ENCODE measurements at regions not wholly inside any gene's neighbourhood (a gene's known extent, or its start where the extent isn't known, plus 50 kb on each side); places are given as distances from the start of the nearest gene placed in this dataset.

DNA sequence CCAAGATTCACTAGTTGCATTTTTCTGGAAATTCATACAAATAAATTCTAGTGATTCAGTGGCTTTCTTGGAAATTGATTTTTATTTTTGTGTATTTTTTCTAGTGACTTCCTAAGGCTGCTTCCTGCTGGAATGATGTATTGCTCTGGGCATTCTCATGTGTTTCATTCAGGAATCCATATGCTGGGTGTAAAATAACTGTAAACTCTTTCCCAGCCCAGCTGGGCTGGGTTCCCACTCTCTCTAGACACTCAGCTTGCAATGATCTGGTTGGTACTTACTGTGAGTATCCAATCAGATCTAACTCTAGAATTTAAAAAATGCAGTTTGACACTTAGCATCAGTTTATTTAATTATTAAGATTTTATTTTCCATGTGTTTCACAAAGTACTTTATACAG, 882.2 kb downstream of the STIM2 start:
- no peak for DNase-seq
- H3K36me3 ChIP-seq = no peaks in the 10 kb centered on the region
- H3K4me3 ChIP-seq = no peak overlapping the region
- no peaks in the 10 kb centered on the region for H3K27me3 ChIP-seq
- TF ChIP-seq, protein P1, sequence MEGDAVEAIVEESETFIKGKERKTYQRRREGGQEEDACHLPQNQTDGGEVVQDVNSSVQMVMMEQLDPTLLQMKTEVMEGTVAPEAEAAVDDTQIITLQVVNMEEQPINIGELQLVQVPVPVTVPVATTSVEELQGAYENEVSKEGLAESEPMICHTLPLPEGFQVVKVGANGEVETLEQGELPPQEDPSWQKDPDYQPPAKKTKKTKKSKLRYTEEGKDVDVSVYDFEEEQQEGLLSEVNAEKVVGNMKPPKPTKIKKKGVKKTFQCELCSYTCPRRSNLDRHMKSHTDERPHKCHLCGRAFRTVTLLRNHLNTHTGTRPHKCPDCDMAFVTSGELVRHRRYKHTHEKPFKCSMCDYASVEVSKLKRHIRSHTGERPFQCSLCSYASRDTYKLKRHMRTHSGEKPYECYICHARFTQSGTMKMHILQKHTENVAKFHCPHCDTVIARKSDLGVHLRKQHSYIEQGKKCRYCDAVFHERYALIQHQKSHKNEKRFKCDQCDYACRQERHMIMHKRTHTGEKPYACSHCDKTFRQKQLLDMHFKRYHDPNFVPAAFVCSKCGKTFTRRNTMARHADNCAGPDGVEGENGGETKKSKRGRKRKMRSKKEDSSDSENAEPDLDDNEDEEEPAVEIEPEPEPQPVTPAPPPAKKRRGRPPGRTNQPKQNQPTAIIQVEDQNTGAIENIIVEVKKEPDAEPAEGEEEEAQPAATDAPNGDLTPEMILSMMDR (IDR thresholded peaks at IDR 0.05) = no peak
- TF ChIP-seq POLR2A (IDR thresholded peaks at IDR 0.05) = no peak
- no peak overlapping the region for H3K27ac ChIP-seq
- H3K4me1 ChIP-seq = no peaks in the 10 kb centered on the region
- H3K9me3 ChIP-seq = no peaks in the 10 kb centered on the region

DNA sequence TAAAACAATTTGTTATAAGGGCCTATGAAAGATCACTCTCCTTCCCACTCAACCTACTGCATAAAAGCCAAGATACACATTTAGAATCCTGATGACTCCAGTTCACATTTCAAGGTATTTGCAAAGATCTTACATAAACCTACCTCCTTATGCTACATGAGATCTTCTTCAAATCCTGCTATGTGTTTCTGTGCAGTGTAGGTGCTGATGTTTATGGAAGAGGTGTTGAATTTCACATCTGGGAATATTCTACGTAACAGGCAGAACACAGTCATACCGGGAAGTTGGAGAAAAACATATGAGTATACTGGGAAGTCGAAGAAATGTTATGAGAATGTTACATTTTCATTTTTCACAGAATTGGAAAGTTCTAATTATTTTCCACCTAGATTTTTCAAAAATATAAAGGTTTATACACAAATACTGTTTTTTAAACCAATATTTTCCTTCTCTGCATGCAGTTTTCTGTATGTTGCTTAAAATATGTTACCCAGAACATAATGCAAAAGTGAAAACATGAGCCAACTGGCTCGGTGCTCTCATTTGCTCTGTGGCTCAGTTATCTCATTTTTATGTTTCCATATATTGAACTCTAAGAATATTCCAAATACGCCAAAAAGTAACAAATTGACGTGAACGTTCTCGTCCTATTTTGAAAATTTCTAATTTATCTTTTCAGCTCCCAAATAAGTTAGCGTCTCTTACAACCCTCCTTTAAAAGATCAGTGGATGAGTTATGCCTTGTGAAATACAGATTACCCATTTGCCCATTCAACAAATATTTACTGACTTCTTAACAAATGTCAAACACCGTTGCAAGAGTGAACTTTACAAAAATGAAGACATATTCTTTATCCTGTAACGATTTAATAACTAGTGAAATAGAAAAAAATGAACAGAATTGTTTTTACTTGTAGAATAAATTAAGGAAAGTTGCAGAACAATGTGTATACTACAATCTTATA, 899.3 kb downstream of the STIM2 start:
- Histone ChIP-seq H3K4me3 (no peak overlapping the region), H3K36me3 (no peaks in the 10 kb centered on the region), H3K27me3 (no peaks in the 10 kb centered on the region), H3K9me3 (no peaks in the 10 kb centered on the region), H3K27ac (no peak overlapping the region), H3K4me1 (no peaks in the 10 kb centered on the region)
- no peak for DNase-seq
- TF ChIP-seq, protein P1 (IDR thresholded peaks at IDR 0.05) = no peak
- TF ChIP-seq POLR2A (IDR thresholded peaks at IDR 0.05) = no peak

DNA sequence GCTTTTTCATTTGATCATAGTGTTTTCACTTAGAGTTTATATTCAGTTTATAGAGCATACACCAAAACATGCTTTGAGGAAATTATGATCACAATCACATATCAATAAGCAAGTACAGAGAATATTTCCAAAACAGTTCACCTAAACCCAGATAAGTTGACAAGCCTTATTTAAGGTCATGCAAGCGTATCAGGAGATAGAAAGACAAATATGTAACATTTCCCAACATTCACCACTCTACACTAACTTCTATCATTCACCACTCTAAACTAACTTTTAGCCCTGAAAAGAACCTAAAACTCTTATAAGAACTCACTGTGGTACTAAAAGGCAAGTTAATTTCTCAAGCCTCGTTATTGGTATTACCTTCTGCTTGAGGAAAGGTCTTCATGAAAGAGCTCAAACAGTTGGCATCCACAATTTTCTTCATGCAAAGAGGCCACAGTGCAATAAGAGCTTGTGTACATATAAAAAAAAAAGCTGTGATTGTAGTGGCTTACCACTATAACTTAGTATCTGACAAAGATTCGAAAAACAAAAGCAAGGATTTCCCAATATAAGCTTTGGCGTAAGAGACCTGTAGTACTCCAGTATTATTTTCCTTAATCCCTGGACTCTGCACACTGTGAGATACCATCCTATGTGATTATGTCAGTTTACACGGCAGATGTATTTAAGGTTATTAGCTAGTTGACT, 903.3 kb downstream of the STIM2 start:
- no peak for DNase-seq
- no peak for TF ChIP-seq POLR2A (IDR thresholded peaks at IDR 0.05)
- TF ChIP-seq, protein P1 (IDR thresholded peaks at IDR 0.05) = no peak
- no peak overlapping the region for H3K4me3 ChIP-seq
- no peaks in the 10 kb centered on the region for H3K9me3 ChIP-seq
- no peak overlapping the region for H3K27ac ChIP-seq
- H3K4me1 ChIP-seq = no peaks in the 10 kb centered on the region
- H3K36me3 ChIP-seq = no peaks in the 10 kb centered on the region
- no peaks in the 10 kb centered on the region for H3K27me3 ChIP-seq

DNA sequence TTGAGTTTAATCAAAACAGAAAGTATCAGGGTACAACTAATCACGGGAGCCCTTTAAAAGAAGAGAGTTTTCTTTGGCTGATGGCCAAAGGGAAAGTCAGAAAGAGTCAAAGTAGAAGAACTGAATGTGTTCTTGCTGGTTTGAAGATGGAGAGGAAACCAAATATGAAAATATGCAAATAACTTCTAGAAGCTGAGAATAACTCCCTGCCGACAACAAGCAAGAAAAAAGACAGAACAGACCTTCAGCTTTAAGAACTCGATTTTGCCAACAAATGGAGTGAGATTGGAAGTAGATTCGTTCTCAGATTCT, 903.8 kb downstream of the STIM2 start:
- no peak overlapping the region for H3K4me3 ChIP-seq
- no peaks in the 10 kb centered on the region for H3K27me3 ChIP-seq
- H3K9me3 ChIP-seq = no peaks in the 10 kb centered on the region
- TF ChIP-seq POLR2A (IDR thresholded peaks at IDR 0.05) = no peak
- TF ChIP-seq, protein P1 (IDR thresholded peaks at IDR 0.05) = no peak
- DNase-seq = no peak
- H3K36me3 ChIP-seq = no peaks in the 10 kb centered on the region
- no peak overlapping the region for H3K27ac ChIP-seq
- no peaks in the 10 kb centered on the region for H3K4me1 ChIP-seq

DNA sequence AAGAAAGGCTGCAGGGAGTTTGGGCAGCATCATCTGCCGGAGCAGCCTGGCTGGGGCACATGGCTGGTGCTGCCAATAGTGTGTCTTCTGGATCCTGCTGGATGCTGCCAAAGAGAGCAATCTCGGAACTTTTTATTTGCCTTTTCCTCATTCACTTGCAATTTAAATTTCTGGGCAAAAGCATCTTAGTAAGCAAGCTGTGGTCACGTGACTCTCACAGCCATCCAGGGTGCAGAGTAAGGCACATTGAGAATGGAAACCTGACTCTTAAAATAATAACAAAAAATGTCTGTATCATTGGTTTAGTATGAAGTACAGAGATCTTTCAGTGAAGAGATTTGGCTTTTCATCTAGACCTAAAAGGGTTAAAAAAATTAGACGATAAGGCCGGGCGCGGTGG, 910.3 kb downstream of the STIM2 start:
- TF ChIP-seq, protein P1 (IDR thresholded peaks at IDR 0.05) = no peak
- Histone ChIP-seq H3K27me3 (no peaks in the 10 kb centered on the region), H3K27ac (no peak overlapping the region), H3K4me1 (no peaks in the 10 kb centered on the region), H3K9me3 (no peaks in the 10 kb centered on the region), H3K4me3 (no peak overlapping the region), H3K36me3 (no peaks in the 10 kb centered on the region)
- no peak for DNase-seq
